ENCODE measurements at regions not wholly inside any gene's neighbourhood (a gene's known extent, or its start where the extent isn't known, plus 50 kb on each side); places are given as distances from the start of the nearest gene placed in this dataset.

DNA sequence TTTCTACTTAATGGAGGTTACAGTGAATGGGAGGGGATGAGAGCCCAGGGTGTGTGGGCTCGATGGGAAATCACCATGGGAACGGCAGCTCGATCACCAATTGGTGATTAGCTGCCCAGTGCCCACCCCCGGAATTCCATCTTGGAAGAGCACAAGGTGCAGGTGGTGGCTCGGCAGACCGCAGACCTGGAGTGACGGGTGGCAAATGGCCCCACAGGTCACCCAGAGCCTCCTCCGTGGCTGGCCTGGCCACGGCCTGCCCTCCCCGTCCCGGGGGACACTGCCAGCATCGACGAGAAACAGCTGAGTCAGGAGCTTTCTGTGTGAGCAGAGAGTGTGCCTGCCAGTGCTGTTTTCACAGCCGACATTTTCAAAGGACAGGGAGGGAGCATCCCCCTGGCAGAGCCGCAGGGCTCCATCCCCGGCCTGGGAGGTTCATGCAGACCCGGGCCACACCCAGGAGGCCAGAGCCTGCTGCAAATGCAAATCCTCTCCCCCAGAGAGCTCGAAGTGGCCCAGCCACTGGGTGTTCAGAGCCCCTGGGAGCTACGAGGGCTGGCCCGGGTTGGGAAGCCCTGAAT is 176.4 kb upstream of the MYT1L start:
- H3K36me3 ChIP-seq (replicated peaks; ENCODE audit: insufficient read depth, low read depth) = no peaks in the 10 kb centered on the region

DNA sequence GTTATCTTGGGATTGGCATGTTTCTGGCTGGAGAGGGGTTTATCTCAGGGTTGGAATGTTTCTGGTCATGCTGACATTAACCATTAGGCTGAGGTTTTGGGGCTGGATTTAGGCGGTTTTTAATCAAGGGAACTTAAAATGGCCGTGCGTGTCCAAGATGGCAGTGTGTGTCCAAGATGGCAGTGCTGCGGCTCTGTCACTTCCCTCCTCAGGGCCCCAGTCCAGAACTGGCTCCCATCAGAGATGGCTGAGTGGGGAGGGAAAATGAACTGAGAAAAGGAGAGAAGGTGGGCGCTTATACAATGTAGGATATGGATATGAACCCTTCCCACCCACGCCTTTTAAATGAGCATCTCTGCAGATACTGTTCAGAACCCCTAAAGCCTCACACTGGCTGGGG is 175.5 kb upstream of the MYT1L start:
- no peaks in the 10 kb centered on the region for H3K9me3 ChIP-seq (ENCODE audit: low read depth)
- no peak overlapping the region for H3K4me3 ChIP-seq
- H3K36me3 ChIP-seq (replicated peaks; ENCODE audit: insufficient read depth, low read depth) = no peaks in the 10 kb centered on the region
- no peaks in the 10 kb centered on the region for H3K27me3 ChIP-seq
- H3K4me1 ChIP-seq (ENCODE audit: insufficient read depth) = no peaks in the 10 kb centered on the region
- H3K27ac ChIP-seq = no peak overlapping the region
- no peak overlapping the region for H3K4me2 ChIP-seq
- TF ChIP-seq EZH2phosphoT487 (IDR thresholded peaks at IDR 0.05; ENCODE audit: low read depth, severe bottlenecking, unreplicated experiment) = no peak
- TF ChIP-seq, protein P1, sequence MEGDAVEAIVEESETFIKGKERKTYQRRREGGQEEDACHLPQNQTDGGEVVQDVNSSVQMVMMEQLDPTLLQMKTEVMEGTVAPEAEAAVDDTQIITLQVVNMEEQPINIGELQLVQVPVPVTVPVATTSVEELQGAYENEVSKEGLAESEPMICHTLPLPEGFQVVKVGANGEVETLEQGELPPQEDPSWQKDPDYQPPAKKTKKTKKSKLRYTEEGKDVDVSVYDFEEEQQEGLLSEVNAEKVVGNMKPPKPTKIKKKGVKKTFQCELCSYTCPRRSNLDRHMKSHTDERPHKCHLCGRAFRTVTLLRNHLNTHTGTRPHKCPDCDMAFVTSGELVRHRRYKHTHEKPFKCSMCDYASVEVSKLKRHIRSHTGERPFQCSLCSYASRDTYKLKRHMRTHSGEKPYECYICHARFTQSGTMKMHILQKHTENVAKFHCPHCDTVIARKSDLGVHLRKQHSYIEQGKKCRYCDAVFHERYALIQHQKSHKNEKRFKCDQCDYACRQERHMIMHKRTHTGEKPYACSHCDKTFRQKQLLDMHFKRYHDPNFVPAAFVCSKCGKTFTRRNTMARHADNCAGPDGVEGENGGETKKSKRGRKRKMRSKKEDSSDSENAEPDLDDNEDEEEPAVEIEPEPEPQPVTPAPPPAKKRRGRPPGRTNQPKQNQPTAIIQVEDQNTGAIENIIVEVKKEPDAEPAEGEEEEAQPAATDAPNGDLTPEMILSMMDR (IDR thresholded peaks at IDR 0.05; ENCODE audit: poor library complexity) = no peak
- no peak for TF ChIP-seq EZH2 (IDR thresholded peaks at IDR 0.05; ENCODE audit: borderline replicate concordance)
- H3K9me2 ChIP-seq (replicated peaks; ENCODE audit: insufficient read depth) = no peaks in the 10 kb centered on the region
- H2AFZ ChIP-seq = no peak overlapping the region
- no peaks in the 10 kb centered on the region for H3K79me2 ChIP-seq
- H4K20me1 ChIP-seq (ENCODE audit: insufficient read depth, poor library complexity, severe bottlenecking) = no peaks in the 10 kb centered on the region
- DNase-seq (ENCODE audit: low spot score) = no peak
- 89% methylated on average over 6 of the region's 6 CpGs for WGBS (ENCODE audit: low lambda C conversion rate, missing lambda C conversion rate)

More for the DNA sequence above, 176.4 kb upstream of the MYT1L start:
- no peaks in the 10 kb centered on the region for H4K20me1 ChIP-seq (ENCODE audit: insufficient read depth, poor library complexity, severe bottlenecking)
- H3K4me3 ChIP-seq = no peak overlapping the region
- H3K27me3 ChIP-seq = no peaks in the 10 kb centered on the region
- H3K9me2 ChIP-seq (replicated peaks; ENCODE audit: insufficient read depth) = no peaks in the 10 kb centered on the region
- H3K9me3 ChIP-seq (ENCODE audit: low read depth) = no peaks in the 10 kb centered on the region
- 88% methylated on average over 20 of the region's 20 CpGs for WGBS (ENCODE audit: low lambda C conversion rate, missing lambda C conversion rate)
- TF ChIP-seq, protein P1 (IDR thresholded peaks at IDR 0.05; ENCODE audit: poor library complexity) = no peak
- TF ChIP-seq EZH2 (IDR thresholded peaks at IDR 0.05; ENCODE audit: borderline replicate concordance) (no peak), EZH2phosphoT487 (IDR thresholded peaks at IDR 0.05; ENCODE audit: low read depth, severe bottlenecking, unreplicated experiment) (no peak)
- H2AFZ ChIP-seq = no peak overlapping the region
- H3K79me2 ChIP-seq = no peaks in the 10 kb centered on the region
- no peaks in the 10 kb centered on the region for H3K4me1 ChIP-seq (ENCODE audit: insufficient read depth)
- no peak overlapping the region for H3K4me2 ChIP-seq
- no peak for DNase-seq (ENCODE audit: low spot score)
- no peak overlapping the region for H3K27ac ChIP-seq

DNA sequence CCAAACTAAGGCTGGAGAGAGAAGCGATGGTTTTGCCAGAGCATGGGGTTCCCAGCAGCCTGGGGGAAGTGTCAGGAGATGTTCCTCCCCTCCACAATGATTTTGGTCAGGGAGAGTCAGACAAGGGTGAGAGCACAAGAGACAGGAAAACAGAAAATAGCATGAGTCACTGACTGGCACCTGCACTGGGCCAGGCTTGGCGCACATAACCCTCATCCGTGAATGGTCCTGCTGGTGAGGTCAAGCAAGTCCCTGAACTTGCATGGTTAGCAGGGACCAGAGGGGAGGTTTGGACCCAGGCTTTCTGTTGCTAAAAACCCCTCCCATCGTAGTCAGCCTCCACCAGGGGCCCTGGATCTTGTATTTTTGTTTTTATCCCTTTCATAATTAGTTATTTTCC is 174.5 kb upstream of the MYT1L start:
- no peak for DNase-seq (ENCODE audit: low spot score)
- Histone ChIP-seq H3K27me3 (no peaks in the 10 kb centered on the region), H3K4me2 (no peak overlapping the region), H4K20me1 (ENCODE audit: insufficient read depth, poor library complexity, severe bottlenecking) (no peaks in the 10 kb centered on the region), H3K4me1 (ENCODE audit: insufficient read depth) (no peaks in the 10 kb centered on the region), H3K79me2 (no peaks in the 10 kb centered on the region), H3K9me2 (replicated peaks; ENCODE audit: insufficient read depth) (no peaks in the 10 kb centered on the region), H2AFZ (no peak overlapping the region), H3K4me3 (no peak overlapping the region), H3K27ac (no peak overlapping the region), H3K9me3 (ENCODE audit: low read depth) (no peaks in the 10 kb centered on the region), H3K36me3 (replicated peaks; ENCODE audit: insufficient read depth, low read depth) (no peaks in the 10 kb centered on the region)
- WGBS (ENCODE audit: low lambda C conversion rate, missing lambda C conversion rate) = 88% methylated on average over 4 of the region's 4 CpGs
- TF ChIP-seq, protein P1 (IDR thresholded peaks at IDR 0.05; ENCODE audit: poor library complexity) = no peak
- TF ChIP-seq EZH2phosphoT487 (IDR thresholded peaks at IDR 0.05; ENCODE audit: low read depth, severe bottlenecking, unreplicated experiment) (no peak), EZH2 (IDR thresholded peaks at IDR 0.05; ENCODE audit: borderline replicate concordance) (no peak)
